ENCODE measurements at regions not wholly inside any gene's neighbourhood (a gene's known extent, or its start where the extent isn't known, plus 50 kb on each side); places are given as distances from the start of the nearest gene placed in this dataset.

DNA sequence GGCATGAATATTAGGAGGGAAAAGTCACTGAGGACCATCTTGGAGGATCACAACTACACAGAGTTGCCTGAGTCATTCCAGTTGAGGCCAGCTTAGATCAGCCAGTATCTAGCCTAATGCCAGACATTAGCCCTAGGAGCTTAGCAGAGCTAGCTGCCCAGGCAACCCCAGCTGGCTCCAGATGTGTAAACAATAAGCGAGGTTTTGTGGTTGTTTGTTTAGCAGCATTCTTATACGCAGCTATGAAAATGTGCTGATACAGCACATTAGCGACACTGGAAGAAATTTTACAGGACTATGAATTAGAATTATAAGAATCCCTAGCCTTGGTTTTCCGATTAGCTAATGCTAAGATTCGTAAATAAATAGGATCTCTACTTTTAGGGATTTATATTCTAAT is 59.3 kb downstream of the BTBD3 start:
- H3K27me3 ChIP-seq, result no peaks in the 10 kb centered on the region
- intact Hi-C loops (cut with DNase I), result no loop called here
- H3K27ac ChIP-seq, result no peak overlapping the region
- H3K4me3 ChIP-seq, result no peak overlapping the region
- H3K4me1 ChIP-seq, result no peaks in the 10 kb centered on the region
- no peak for DNase-seq (ENCODE audit: extremely low spot score in 2 of 2)
- H3K36me3 ChIP-seq, result no peaks in the 10 kb centered on the region
- TF ChIP-seq, protein P1, sequence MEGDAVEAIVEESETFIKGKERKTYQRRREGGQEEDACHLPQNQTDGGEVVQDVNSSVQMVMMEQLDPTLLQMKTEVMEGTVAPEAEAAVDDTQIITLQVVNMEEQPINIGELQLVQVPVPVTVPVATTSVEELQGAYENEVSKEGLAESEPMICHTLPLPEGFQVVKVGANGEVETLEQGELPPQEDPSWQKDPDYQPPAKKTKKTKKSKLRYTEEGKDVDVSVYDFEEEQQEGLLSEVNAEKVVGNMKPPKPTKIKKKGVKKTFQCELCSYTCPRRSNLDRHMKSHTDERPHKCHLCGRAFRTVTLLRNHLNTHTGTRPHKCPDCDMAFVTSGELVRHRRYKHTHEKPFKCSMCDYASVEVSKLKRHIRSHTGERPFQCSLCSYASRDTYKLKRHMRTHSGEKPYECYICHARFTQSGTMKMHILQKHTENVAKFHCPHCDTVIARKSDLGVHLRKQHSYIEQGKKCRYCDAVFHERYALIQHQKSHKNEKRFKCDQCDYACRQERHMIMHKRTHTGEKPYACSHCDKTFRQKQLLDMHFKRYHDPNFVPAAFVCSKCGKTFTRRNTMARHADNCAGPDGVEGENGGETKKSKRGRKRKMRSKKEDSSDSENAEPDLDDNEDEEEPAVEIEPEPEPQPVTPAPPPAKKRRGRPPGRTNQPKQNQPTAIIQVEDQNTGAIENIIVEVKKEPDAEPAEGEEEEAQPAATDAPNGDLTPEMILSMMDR (IDR thresholded peaks at IDR 0.05), result no peak
- TF ChIP-seq POLR2A (IDR thresholded peaks at IDR 0.05) (no peak), POLR2AphosphoS5 (IDR thresholded peaks at IDR 0.05; ENCODE audit: insufficient read depth in 1 of 2, low read depth in 1 of 2) (no peak)
- no peaks in the 10 kb centered on the region for H3K9me3 ChIP-seq

DNA sequence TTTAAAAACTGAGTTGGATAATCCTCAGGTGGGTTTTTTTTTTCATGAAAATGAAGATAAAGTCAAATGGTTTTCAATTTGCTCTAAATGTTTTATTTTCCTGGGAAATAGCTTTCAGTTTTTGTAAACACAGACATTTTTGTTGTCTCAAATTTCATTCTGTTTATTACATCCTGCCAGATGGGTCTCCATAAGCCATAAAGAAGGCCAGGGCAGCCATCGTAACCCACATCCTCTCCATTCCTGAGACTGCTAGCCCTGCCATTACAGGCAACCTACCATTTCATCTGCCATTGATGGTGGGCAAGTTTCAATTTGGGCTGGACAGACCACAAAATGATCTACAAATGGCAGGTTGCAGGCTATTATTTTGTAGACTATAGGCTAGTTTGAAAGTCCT is 60.8 kb downstream of the BTBD3 start:
- intact Hi-C loops (cut with DNase I), result no loop called here
- no peak for TF ChIP-seq POLR2A (IDR thresholded peaks at IDR 0.05)
- no peak for TF ChIP-seq POLR2AphosphoS5 (IDR thresholded peaks at IDR 0.05; ENCODE audit: insufficient read depth in 1 of 2, low read depth in 1 of 2)
- TF ChIP-seq, protein P1 (IDR thresholded peaks at IDR 0.05), result no peak
- H3K4me1 ChIP-seq, result no peaks in the 10 kb centered on the region
- no peak overlapping the region for H3K4me3 ChIP-seq
- no peak for DNase-seq (ENCODE audit: extremely low spot score in 2 of 2)
- H3K27me3 ChIP-seq, result no peaks in the 10 kb centered on the region
- H3K36me3 ChIP-seq, result no peaks in the 10 kb centered on the region
- no peaks in the 10 kb centered on the region for H3K9me3 ChIP-seq
- H3K27ac ChIP-seq, result no peak overlapping the region

DNA sequence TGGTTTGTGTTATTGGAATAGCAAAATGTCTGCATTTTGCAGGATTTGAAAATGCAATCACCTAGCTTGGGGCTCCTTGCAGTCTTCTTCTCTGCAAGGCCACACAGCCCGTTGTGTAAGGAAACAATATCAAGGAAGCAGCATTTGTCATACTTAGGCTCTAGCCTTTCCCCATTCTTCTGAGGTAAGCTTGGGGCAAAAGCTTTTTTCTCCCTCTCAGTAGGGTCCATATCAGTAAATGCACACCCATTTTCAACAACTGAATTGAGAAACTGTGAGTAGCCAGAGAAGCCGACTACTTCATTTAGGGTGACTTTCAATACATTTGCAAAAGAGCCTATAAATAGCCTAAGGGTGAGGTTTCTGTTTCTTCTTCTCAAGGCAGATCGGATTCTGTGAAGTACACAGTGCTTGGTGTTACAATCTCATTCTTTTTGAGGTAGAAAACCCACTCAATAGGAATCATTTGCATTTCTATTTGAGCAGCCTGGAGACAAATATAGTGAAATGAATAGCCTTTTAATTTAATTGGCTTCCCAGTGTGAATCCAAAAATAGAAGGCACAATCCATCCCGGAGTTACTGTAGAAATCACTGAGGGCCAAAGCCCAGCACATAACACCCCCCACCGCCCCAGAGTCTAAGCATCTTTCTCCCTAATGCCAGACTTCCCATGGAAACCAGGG is 61.8 kb downstream of the BTBD3 start:
- intact Hi-C loops (cut with DNase I), result no loop called here
- Histone ChIP-seq H3K4me1 (no peaks in the 10 kb centered on the region), H3K27ac (no peak overlapping the region), H3K4me3 (no peak overlapping the region), H3K27me3 (no peaks in the 10 kb centered on the region), H3K9me3 (no peaks in the 10 kb centered on the region), H3K36me3 (no peaks in the 10 kb centered on the region)
- TF ChIP-seq, protein P1 (IDR thresholded peaks at IDR 0.05), result no peak
- TF ChIP-seq POLR2AphosphoS5 (IDR thresholded peaks at IDR 0.05; ENCODE audit: insufficient read depth in 1 of 2, low read depth in 1 of 2) (no peak), POLR2A (IDR thresholded peaks at IDR 0.05) (no peak)
- no peak for DNase-seq (ENCODE audit: extremely low spot score in 2 of 2)

DNA sequence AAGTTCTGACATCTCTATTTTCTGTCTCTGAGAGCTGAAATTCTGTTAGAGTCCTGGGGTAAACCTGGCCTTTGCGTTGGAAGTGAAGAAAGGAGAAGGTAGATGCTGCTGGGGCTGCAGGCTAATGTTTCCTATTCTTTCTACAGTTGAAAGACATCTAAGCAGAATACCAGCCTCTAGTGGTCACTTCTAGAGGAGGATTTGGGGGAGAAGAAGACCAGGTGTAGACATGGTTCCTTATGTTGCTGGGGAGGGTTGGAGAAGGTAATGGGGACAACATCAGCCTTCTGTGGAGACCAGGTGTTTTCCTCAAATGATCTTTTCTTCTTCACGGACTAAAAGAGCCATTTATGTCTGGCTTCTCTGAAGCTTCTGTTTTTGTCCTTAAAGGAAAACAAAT is 62.6 kb downstream of the BTBD3 start:
- intact Hi-C loops (cut with DNase I), result no loop called here
- Histone ChIP-seq H3K9me3 (no peaks in the 10 kb centered on the region), H3K27me3 (no peaks in the 10 kb centered on the region), H3K27ac (no peak overlapping the region), H3K4me3 (no peak overlapping the region), H3K36me3 (no peaks in the 10 kb centered on the region), H3K4me1 (no peaks in the 10 kb centered on the region)
- TF ChIP-seq POLR2AphosphoS5 (IDR thresholded peaks at IDR 0.05; ENCODE audit: insufficient read depth in 1 of 2, low read depth in 1 of 2) (no peak), POLR2A (IDR thresholded peaks at IDR 0.05) (no peak)
- TF ChIP-seq, protein P1 (IDR thresholded peaks at IDR 0.05), result no peak
- DNase-seq (ENCODE audit: extremely low spot score in 2 of 2), result no peak

DNA sequence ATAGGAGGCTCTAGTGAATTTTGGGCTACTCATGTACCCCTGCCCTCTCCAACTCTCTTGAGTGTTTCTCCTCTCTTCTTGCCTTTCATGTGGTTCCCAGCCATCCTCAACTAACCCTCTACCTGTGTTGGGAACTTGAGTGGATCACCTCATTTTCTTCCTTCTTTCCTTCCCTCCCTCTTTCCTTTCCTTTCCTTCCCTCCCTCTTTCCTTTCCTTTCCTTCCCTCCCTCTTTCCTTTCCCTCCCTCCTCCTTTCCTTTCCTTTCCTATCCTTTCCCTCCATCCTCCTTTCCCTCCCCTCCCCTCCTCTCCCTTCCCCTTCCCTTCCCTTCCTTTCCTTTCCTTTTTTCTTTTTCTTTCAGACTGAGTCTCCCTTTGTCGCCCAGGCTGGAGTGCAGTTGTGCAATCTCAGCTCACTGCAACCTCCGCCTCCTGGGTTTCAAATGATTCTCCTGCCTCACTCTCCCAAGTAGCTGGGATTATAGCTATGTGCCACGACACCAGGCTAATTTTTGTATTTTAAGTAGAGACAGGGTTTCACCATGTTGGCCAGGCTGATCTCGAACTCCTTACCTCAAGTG is 63.8 kb downstream of the BTBD3 start:
- DNase-seq (ENCODE audit: extremely low spot score in 2 of 2), result no peak
- no peak overlapping the region for H3K27ac ChIP-seq
- intact Hi-C loops (cut with DNase I), result no loop called here
- H3K9me3 ChIP-seq, result no peaks in the 10 kb centered on the region
- TF ChIP-seq, protein P1 (IDR thresholded peaks at IDR 0.05), result no peak
- TF ChIP-seq POLR2AphosphoS5 (IDR thresholded peaks at IDR 0.05; ENCODE audit: insufficient read depth in 1 of 2, low read depth in 1 of 2) (no peak), POLR2A (IDR thresholded peaks at IDR 0.05) (no peak)
- no peaks in the 10 kb centered on the region for H3K36me3 ChIP-seq
- no peaks in the 10 kb centered on the region for H3K27me3 ChIP-seq
- H3K4me1 ChIP-seq, result no peaks in the 10 kb centered on the region
- no peak overlapping the region for H3K4me3 ChIP-seq

Data from vagina (tissue), 2 donors.